CD4-positive, alpha-beta T cell treated with Interleukin-4 for 4 hours (primary cell): ENCODE measurements at regions not wholly inside any gene's neighbourhood (a gene's known extent, or its start where the extent isn't known, plus 50 kb on each side); places are given as distances from the start of the nearest gene placed in this dataset.

ENCODE experiments used
- DNase-seq: peaks from one replicate; pipeline ENCODE4 v3.0.0-alpha.2; 2020

DNA sequence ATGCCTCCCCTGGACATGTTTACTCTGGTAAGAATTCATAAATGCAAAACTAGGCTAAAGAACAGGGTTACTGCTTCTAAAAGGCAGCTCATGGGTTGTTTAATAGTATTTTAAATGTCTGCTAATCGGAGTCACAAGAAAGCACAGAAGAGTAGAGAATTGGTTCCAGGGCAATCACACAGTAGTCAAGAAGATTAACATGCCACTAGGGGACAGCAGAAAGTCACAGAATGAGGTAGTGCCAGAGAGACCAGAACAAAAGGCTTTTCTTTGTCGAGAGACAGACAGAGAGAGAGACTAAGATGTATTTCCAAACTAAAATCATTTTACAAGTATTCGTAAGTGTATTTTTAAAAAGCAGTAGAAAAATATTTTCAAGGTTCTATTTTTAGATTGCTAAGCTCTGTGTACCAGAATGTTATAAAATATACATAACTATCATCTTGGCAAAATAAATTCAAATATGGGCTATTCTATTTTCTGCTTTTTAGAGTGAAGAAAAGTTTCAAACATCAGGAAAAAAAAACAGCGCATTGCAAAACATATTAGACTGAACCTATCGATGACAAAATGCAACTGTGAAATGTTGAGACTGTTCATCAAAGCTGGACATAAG lies 78.3 kb upstream of the CDIN1 start:
- no peak for DNase-seq

DNA sequence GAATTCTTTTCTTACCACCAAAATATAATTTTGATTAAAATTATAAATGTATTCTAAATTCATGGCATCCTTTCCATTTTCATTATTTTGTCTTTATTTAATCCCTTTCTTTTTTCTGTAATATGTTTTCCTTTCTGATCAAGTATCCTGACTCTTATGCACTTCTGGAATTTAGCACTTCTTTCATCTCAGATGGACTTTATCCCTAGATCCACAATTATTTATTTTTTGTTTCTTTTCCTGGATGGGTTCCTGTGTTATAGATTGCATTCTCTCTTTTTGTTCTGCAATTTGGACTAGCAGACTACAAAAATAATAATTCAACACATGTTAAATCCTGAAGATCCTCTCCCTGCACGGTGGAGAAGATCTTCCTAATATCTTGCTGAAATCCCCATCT lies 76.9 kb upstream of the CDIN1 start:
- no peak for DNase-seq

DNA sequence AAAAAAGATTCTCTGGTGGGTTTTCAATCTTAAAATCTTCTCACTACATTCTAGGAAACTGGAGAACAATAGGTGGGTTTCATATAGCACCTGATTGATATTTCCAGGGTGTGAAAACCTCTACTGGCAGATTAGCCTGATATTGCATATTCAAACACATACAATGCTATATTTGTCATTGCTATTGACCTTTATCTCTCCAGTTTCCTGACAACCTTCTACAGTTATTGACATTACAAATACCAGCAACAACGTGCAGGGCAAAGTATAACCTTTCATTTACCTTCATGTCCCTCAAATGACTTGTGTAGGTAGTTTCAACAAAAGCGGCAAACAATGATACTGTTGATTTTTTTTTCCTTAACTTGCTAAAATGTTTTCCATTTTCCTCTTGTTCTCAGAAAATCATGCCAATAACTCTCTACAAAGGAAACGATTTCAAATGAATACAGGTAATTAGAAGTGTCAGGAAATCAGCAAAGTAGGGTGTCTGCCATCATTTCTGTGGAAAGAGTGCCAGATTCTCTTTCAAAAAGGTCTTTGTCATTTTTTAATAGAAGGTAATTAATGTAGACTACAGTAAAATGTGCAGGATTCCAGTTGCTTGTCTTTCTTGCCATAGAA lies 72.6 kb upstream of the CDIN1 start:
- DNase-seq, result no peak

DNA sequence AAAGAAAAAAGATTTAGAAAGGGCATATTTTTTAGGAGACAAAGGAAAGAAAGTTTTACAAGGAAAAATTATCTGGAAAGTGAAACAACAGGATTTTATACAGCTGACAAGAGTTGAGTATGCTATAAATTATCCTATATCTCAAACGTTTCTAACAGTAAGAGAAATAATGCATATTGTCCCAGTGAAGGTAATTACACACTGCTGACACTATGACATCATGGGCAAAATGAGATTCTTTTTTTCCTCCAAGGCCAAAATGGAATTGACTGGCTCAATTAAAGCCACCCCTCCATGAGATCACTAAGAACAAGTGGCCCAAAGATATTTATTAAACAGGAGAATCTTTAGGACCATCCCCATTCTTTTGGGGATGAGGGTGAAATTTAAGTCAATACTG lies 72.0 kb upstream of the CDIN1 start:
- DNase-seq, result no peak

DNA sequence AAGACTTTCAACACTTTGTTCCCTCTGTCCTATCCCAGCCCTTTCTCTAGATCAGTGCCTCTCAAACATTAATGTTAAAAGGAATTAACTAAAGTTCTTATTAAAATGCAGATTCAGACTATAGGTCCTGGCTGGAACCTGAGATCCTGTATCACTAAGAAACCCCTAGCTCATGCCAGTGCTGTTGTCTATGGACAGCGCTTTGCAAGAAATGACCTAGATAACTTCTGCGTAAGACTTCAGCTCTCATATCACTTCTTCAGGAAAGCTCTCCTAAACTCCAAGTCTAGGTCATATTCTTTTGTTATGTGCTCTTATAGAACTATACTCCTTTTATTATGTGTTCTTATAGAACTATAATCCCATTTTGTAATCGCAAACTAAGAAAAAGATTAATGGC lies 67.8 kb upstream of the CDIN1 start:
- no peak for DNase-seq

DNA sequence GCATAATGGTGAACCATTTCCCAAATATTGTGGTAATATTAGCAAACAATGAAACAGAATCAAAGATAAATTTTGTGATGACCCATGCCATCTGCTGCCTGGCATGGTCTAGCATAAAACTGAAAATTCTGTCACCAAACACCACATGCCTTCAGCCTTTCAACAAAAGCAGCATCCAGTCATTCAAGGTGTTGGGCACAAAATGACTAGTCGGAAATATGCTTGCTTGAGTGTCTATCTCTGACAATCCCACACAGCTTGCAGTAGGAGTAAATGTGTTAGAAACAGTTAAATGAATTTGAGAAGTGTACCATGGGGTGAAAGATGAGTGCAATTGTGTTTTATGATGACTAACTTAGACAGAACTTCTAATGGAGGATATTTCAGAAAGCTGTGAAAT lies 61.7 kb upstream of the CDIN1 start:
- no peak for DNase-seq

DNA sequence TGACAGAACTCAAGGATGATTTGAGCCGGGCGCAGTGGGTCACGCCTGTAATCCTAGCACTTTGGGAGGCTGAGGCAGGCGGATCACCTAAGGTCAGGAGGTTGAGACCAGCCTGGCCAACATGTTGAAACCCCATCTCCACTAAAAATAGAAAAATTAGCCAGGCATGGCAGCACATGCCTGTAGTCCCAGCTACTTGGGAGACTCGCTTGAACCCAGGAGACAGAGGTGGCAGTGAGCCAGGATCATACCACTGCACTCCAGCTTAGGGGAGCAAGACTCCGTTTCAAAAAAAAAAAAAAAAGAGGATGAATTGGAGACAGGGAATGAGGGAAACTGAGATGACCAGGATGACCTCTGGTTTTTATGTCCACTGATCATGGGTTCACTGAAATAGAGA lies 60.4 kb upstream of the CDIN1 start:
- DNase-seq, result no peak

DNA sequence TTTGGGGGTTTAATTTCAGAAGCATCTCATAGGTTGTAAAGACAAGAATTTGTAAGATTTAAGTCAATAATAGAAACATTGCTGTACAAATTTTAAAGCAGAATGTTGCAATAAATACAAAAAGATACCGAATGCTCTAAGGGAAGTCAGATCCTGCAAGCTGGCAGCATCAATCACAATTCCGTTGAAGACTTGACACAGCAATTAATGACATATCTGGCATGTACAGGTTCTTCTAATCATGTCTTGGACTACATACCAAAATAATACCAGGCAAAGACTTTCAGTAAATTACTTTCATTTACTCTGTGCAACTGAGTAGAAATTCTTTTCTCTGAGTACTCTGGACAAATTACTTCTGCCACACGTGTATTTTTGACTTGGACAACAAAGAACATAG lies 54.0 kb upstream of the CDIN1 start:
- no peak for DNase-seq

DNA sequence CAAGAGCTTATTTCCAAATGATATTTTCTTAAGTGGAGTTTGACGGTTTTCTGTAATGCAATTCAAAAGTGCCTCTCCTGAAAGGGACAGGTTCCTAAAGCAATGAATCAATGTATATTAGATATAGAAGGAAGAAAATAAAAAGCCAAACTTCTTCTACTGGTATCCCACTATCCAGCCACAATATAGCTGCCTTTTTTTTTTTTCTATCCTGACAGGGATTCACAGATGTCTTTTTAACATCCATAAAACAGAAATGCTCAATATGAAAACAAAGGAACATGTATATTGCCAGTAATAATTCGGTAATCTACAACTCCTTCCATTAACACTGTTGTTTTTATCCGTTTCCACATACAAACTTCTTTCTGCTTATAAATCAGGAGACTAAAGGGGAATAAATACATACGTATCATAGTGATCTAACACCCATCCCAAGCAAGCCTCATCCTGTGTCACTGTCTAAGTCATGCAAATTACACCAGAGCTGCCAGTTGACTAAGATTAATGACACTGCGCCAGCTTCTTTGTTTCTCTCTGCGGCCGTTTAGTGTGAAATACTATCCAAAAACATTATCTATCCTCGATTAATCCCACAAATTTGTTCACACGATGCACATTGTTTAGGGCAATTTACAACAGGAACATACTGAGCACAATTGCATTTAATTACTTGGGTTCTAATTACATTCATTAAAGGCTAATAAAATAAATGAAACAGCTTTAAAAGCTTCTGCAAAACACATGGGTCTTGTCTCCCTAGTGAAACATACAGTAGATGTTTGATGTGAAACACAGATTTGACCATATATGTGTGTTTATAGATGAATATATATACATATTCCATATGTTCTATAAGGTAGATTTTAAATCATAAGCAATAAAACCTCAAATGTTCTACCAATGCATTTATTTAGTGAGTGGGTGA lies 51.9 kb upstream of the CDIN1 start:
- DNase-seq, result no peak

DNA sequence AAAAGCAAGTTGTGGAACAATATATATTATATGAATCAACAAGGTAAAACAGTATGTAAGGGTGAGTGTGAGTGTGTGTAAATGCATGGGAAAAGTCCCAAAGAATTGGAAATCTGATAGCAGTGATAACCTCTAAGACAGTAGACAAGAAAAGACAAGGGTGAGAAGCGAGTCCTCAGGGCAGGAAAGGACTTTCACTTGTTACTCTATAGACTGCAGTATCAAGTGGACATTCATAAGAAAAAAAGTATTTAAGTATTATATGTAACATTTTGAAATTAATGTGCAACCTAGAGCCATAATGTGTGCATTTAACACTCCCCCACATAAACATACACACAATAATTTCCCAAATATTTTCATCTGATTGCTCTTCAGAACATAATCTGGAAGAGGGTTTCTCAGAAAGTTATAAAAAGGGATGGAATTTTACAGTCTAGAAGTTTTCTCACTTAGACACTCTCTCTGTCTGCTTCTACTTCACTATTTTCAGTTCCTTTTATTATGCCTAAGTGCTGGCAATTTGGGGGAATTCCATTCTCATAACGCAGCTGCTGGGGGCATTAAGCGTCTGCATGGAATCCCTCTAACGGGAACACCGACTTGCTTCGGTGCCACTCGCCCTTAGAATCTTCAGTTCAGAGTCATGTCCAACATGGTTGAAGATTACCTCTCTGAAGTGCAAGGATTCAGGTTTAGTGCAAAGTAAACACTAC lies 50.0 kb upstream of the CDIN1 start:
- no peak for DNase-seq
